Adrenal gland (tissue), 9 donors: ENCODE measurements at regions not wholly inside any gene's neighbourhood (a gene's known extent, or its start where the extent isn't known, plus 50 kb on each side); places are given as distances from the start of the nearest gene placed in this dataset.

Source experiments
- DNase-seq, 7 donors: peaks; one replicate each; pipeline ENCODE4 v3.0.0-alpha.2; 2019 to 2020
- H3K27ac ChIP-seq, 5 donors: fragments of 200-600 bp; sonication (generic) in 4 of 5; 1 replicate in 3 of 5; 2 replicates in 2 of 5; pipeline versions ENCODE4 v1.5.1 to v1.8.0; 2016 to 2020; ENCODE audit warnings: mild to moderate bottlenecking in 1 of 5
- H3K27me3 ChIP-seq: fragments of 200-600 bp; 2 replicates; pipeline ENCODE4 v1.8.0; 2021
- H3K36me3 ChIP-seq, 2 donors: fragments of 200-600 bp; replicated peaks in 1 of 2; 1 replicate in 1 of 2; 2 replicates in 1 of 2; pipeline versions ENCODE4 v1.5.1 to v1.8.0; 2018 to 2022
- H3K4me1 ChIP-seq, 2 donors: fragments of 200-600 bp; replicated peaks in 1 of 2; 1 replicate in 1 of 2; 2 replicates in 1 of 2; pipeline versions ENCODE4 v1.5.1 to v1.8.0; 2018 to 2021
- H3K4me3 ChIP-seq, 4 donors: fragments of 200-600 bp; sonication (generic) in 3 of 4; one replicate each; pipeline ENCODE4 v1.5.1; 2016 to 2018
- H3K9me3 ChIP-seq, 3 donors: fragments of 200-600 bp; sonication (generic) in 1 of 3; replicated peaks in 1 of 3; 1 replicate in 2 of 3; 2 replicates in 1 of 3; pipeline versions ENCODE4 v1.5.1 to v1.8.0; 2016 to 2021
- CTCF ChIP-seq, 6 experiments: fragments of 450-650 bp in 4 of 6; fragments of 200-600 bp in 2 of 6; sonication (generic) in 1 of 6; IDR thresholded peaks; 1 replicate in 5 of 6; 2 replicates in 1 of 6; pipeline versions ENCODE4 v1.5.1 to v1.8.0; 2016 to 2021; ENCODE audit warnings: antibody characterized with exemption in 6 of 6, mild to moderate bottlenecking in 2 of 6, moderate library complexity in 1 of 6
- POLR2A ChIP-seq, 2 donors: fragments of 450-650 bp; IDR thresholded peaks; one replicate each; pipeline ENCODE4 v1.6.1; 2017; ENCODE audit warnings: antibody characterized with exemption in 2 of 2, mild to moderate bottlenecking in 2 of 2, moderate library complexity in 1 of 2
- WGBS, 4 donors: extraction: QIAGEN DNeasy Blood & Tissue Kit in 2 of 4; methylation state at CpG; one replicate each; pipeline versions ENCODE4 v1.1.5 to v1.1.7; 2013 to 2017; 5-methylcytosine and 5-hydroxymethylcytosine counted together
- intact Hi-C, 2 donors: fragments of 100-400 bp; cut with DNase I; formaldehyde crosslinking; loops; one replicate each; pipeline versions ENCODE4 v1.14.1 to v1.15.0; 2022 to 2023
- donor health status: healthy with polysubstance abuse.
- donor health status: Bipolar disorder and iron deficiency.
- donor health status: DM: yes; HTN: yes; CAD: no.
- donor health status: DM: no; HTN: no; CAD: no.
- donor health status: DM: no; HTN: no; CAD: no.

- Histone ChIP-seq H3K27ac (no peak overlapping the region), H3K36me3 (no peaks in the 10 kb centered on the region), H3K4me3 (no peak overlapping the region), H3K4me1 (no peaks in the 10 kb centered on the region), H3K9me3 (no peaks in the 10 kb centered on the region), H3K27me3 (no peaks in the 10 kb centered on the region)
- TF ChIP-seq CTCF (IDR thresholded peaks at IDR 0.05) (no peak), POLR2A (IDR thresholded peaks at IDR 0.05) (no peak)
- WGBS, 4 donors, result 12 to 17% (median 14%) methylated on average over 4 of the region's 4 CpGs
- DNase-seq, result no peak
- intact Hi-C loops, result no loop called here
Observed at GRCh38 chr12:23055004-23055403, 430.0 kb downstream of the ETNK1 start.

GRCh38 chr12:23057571-23057970 lies 432.6 kb downstream of the ETNK1 start:
- no peaks in the 10 kb centered on the region for H3K36me3 ChIP-seq
- no peaks in the 10 kb centered on the region for H3K27me3 ChIP-seq
- no peaks in the 10 kb centered on the region for H3K4me1 ChIP-seq
- DNase-seq, result no peak
- H3K4me3 ChIP-seq, result no peak overlapping the region
- intact Hi-C loops, result no loop called here
- 41 to 53% (median 45%) methylated on average over 2 of the region's 2 CpGs for WGBS, 4 donors
- no peaks in the 10 kb centered on the region for H3K9me3 ChIP-seq
- TF ChIP-seq POLR2A (IDR thresholded peaks at IDR 0.05) (no peak), CTCF (IDR thresholded peaks at IDR 0.05) (no peak)
- no peak overlapping the region for H3K27ac ChIP-seq

GRCh38 chr12:23060161-23060560 lies 435.2 kb downstream of the ETNK1 start:
- no peaks in the 10 kb centered on the region for H3K4me1 ChIP-seq
- H3K27ac ChIP-seq, result no peak overlapping the region
- H3K9me3 ChIP-seq, result no peaks in the 10 kb centered on the region
- WGBS, 4 donors, result 78 to 84% (median 80%) methylated on average over 3 of the region's 3 CpGs
- DNase-seq, result no peak
- TF ChIP-seq CTCF (IDR thresholded peaks at IDR 0.05) (no peak), POLR2A (IDR thresholded peaks at IDR 0.05) (no peak)
- no peaks in the 10 kb centered on the region for H3K27me3 ChIP-seq
- no peaks in the 10 kb centered on the region for H3K36me3 ChIP-seq
- intact Hi-C loops, result no loop called here
- H3K4me3 ChIP-seq, result no peak overlapping the region

GRCh38 chr12:23063206-23063605 lies 438.2 kb downstream of the ETNK1 start:
- no peak overlapping the region for H3K4me3 ChIP-seq
- intact Hi-C loops, result no loop called here
- no peaks in the 10 kb centered on the region for H3K36me3 ChIP-seq
- WGBS, 4 donors, result 64 to 71% (median 68%) methylated on average over 3 of the region's 3 CpGs
- TF ChIP-seq CTCF (IDR thresholded peaks at IDR 0.05), result no peak
- no peak for TF ChIP-seq POLR2A (IDR thresholded peaks at IDR 0.05)
- H3K4me1 ChIP-seq, result no peaks in the 10 kb centered on the region
- H3K27me3 ChIP-seq, result no peaks in the 10 kb centered on the region
- no peaks in the 10 kb centered on the region for H3K9me3 ChIP-seq
- no peak overlapping the region for H3K27ac ChIP-seq
- DNase-seq, result no peak
